ENCODE measurements at regions not wholly inside any gene's neighbourhood (a gene's known extent, or its start where the extent isn't known, plus 50 kb on each side); places are given as distances from the start of the nearest gene placed in this dataset.

GRCh38 chr18:64982414-64983055 is 768.3 kb upstream of the CDH7 start:
- H3K27me3 Mint-ChIP-seq (ENCODE audit: low read depth), result peaks cover 4% of the 10 kb centered on the region; the same call in 1 of the 2 replicates
- no peaks in the 10 kb centered on the region for H3K4me1 Mint-ChIP-seq
- TF ChIP-seq SP1 (CRISPR knock-in tag; conservative IDR thresholded peaks at IDR 0.05) (no peak), PREB (CRISPR knock-in tag; IDR thresholded peaks at IDR 0.05; ENCODE audit: borderline replicate concordance) (no peak), NFYB (CRISPR knock-in tag; conservative IDR thresholded peaks at IDR 0.05; ENCODE audit: low read depth) (no peak), USF2 (CRISPR knock-in tag; IDR thresholded peaks at IDR 0.05) (no peak), CBFB (CRISPR knock-in tag; IDR thresholded peaks at IDR 0.05; ENCODE audit: low read depth) (no peak), JAZF1 (CRISPR knock-in tag; IDR thresholded peaks at IDR 0.05) (no peak), OVOL2 (CRISPR knock-in tag; IDR thresholded peaks at IDR 0.05; ENCODE audit: borderline replicate concordance) (no peak), ELF4 (CRISPR knock-in tag; IDR thresholded peaks at IDR 0.05; ENCODE audit: low read depth) (no peak), ZMAT4 (CRISPR knock-in tag; IDR thresholded peaks at IDR 0.05) (no peak), STAT6 (CRISPR knock-in tag; conservative IDR thresholded peaks at IDR 0.05; ENCODE audit: low read depth) (no peak), TEAD1 (CRISPR knock-in tag; IDR thresholded peaks at IDR 0.05) (no peak), CREB1 (CRISPR knock-in tag; IDR thresholded peaks at IDR 0.05) (no peak), ZNF425 (CRISPR knock-in tag; conservative IDR thresholded peaks at IDR 0.05) (no peak), NFATC4 (CRISPR knock-in tag; IDR thresholded peaks at IDR 0.05) (no peak), TCF7 (CRISPR knock-in tag; IDR thresholded peaks at IDR 0.05; ENCODE audit: low read depth) (no peak), PRRX2 (CRISPR knock-in tag; IDR thresholded peaks at IDR 0.05) (no peak), ETV6 (CRISPR knock-in tag; IDR thresholded peaks at IDR 0.05) (no peak), AFF4 (CRISPR knock-in tag; IDR thresholded peaks at IDR 0.05; ENCODE audit: borderline replicate concordance) (no peak), ZNF219 (CRISPR knock-in tag; IDR thresholded peaks at IDR 0.05; ENCODE audit: borderline replicate concordance) (no peak)
- CTCF ChIA-PET, result no interaction called here
- POLR2A ChIA-PET, result no interaction called here
- ATAC-seq, result no peak
- no peak overlapping the region for H3K4me3 Mint-ChIP-seq
- H3K36me3 Mint-ChIP-seq, result no peaks in the 10 kb centered on the region
- DNase-seq (ENCODE audit: low spot score), result no peak
- H3K27ac Mint-ChIP-seq, result no peak overlapping the region
- H3K9me3 Mint-ChIP-seq, result peaks cover 5% of the 10 kb centered on the region
